Spinal cord (tissue), 9 donors: ENCODE measurements at regions not wholly inside any gene's neighbourhood (a gene's known extent, or its start where the extent isn't known, plus 50 kb on each side); places are given as distances from the start of the nearest gene placed in this dataset.
A peak's percentile ranks its signal among the peaks of the same experiment; 100 is the strongest.

Experiments used
- DNase-seq, 6 donors: peaks; one replicate each; pipeline versions ENCODE4 v3.0.0 to v3.0.0-alpha.2; 2013 to 2015; ENCODE audit warnings: low spot score in 6 of 6, low read depth in 4 of 6
- H3K27ac ChIP-seq: one replicate; pipeline ENCODE4 v1.5.1; 2013; ENCODE audit warnings: low read depth, low read length, control low read depth
- H3K27me3 ChIP-seq: one replicate; pipeline ENCODE4 v1.6.1; 2013; ENCODE audit warnings: low read length; ENCODE audit not compliant: control insufficient read depth, insufficient read depth
- H3K36me3 ChIP-seq: one replicate; pipeline ENCODE4 v1.6.1; 2013; ENCODE audit warnings: low read length; ENCODE audit not compliant: control insufficient read depth, insufficient read depth
- H3K4me1 ChIP-seq: one replicate; pipeline ENCODE4 v1.6.1; 2013; ENCODE audit warnings: low read length; ENCODE audit not compliant: control insufficient read depth, insufficient read depth
- H3K4me3 ChIP-seq: one replicate; pipeline ENCODE4 v1.5.1; 2013; ENCODE audit warnings: low read depth, low read length, control low read depth
- H3K9me3 ChIP-seq: one replicate; pipeline ENCODE4 v1.6.1; 2013; ENCODE audit warnings: low read length; ENCODE audit not compliant: control insufficient read depth, insufficient read depth
- WGBS: methylation state at CpG from one replicate; pipeline ENCODE4 v1.1.5; 2013; ENCODE audit warnings: missing lambda C conversion rate; ENCODE audit not compliant: insufficient coverage; 5-methylcytosine and 5-hydroxymethylcytosine counted together
- donor health status: healthy.

- DNase-seq, result peak in 1 of 6 donors; percentile 37
- no peaks in the 10 kb centered on the region for H3K27me3 ChIP-seq
- H3K9me3 ChIP-seq, result no peaks in the 10 kb centered on the region
- H3K4me1 ChIP-seq, result no peaks in the 10 kb centered on the region
- H3K4me3 ChIP-seq, result no peak overlapping the region
- WGBS, result 93% methylated on average over 2 of the region's 6 CpGs
- H3K36me3 ChIP-seq, result no peaks in the 10 kb centered on the region
- H3K27ac ChIP-seq, result no peak overlapping the region
These were observed 312.4 kb downstream of the METTL4 start for GRCh38 chr18:2258954-2259353.

DNA sequence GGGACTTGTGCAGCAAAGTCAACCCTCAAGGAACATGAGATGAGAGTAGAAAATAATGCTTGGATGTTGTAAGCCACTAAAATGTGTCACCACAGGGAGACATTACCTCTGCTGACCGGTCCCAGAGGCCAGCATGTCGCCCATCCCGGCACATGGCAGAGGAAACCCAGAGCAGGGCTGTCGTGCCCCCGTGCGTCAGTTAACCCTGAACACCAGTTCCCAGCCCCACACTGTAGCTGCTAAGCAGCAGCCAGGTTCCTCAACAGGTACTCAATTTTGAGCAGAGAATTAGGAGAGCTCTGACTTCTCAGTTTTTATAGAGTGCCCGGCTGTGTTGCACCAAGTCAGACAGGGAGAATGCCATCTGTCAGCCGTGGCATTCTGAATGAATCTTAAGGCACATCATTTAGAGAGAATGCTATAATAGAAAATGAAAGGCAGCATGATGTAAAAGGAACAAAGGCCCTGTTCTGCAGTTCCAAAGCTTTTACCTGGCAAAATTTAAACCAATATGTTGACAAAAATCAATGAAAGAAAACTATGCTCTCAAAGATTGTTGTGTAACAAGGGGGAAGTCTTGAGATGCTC, 307.9 kb downstream of the METTL4 start:
- 95% methylated on average over 8 of the region's 8 CpGs for WGBS
- no peak for DNase-seq
- Histone ChIP-seq H3K4me3 (no peak overlapping the region), H3K27me3 (no peaks in the 10 kb centered on the region), H3K4me1 (no peaks in the 10 kb centered on the region), H3K27ac (no peak overlapping the region), H3K36me3 (no peaks in the 10 kb centered on the region), H3K9me3 (no peaks in the 10 kb centered on the region)

DNA sequence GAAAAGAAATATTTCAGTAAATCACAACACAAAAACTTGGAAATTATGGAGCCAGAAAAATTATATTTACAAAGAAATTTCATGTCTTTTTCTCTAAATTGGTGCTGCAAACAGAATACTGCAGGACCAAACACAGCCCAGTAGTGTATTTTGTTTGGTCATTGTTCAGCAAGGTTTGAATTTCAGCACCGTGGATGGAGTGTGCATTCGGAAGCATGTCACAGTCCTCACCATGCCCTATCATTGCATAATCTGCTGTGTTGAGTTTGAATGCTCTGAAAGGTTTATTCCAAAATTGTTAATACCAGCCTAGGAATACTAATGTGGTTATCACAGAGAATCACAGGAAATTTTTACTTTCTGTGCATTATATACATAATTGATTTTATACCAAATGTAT, 296.7 kb downstream of the METTL4 start:
- no peak for DNase-seq
- Histone ChIP-seq H3K36me3 (no peaks in the 10 kb centered on the region), H3K4me3 (no peak overlapping the region), H3K27ac (no peak overlapping the region), H3K27me3 (no peaks in the 10 kb centered on the region), H3K4me1 (no peaks in the 10 kb centered on the region), H3K9me3 (no peaks in the 10 kb centered on the region)
- WGBS, result 60% methylated on average over 1 of the region's 2 CpGs

DNA sequence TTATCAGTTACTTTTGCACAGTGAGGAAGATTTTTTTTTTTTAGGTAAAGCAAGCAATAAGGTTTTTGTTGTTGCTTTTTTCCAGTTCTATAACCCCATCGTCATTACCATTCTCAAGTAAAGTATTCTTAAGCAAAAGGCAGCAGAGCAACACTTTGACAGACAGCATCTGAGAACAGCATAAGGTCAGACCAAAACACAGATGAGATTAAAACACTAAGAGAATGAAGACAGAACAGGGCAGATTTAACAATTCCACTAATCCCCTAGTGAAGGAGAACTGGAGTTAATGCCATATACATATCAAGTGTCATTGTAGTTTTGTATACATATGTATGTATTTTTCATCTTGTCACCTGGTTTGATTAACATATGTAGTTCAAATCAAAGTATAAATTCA, 290.2 kb downstream of the METTL4 start:
- Histone ChIP-seq H3K4me3 (no peak overlapping the region), H3K4me1 (no peaks in the 10 kb centered on the region), H3K9me3 (no peaks in the 10 kb centered on the region), H3K27me3 (no peaks in the 10 kb centered on the region), H3K36me3 (no peaks in the 10 kb centered on the region), H3K27ac (no peak overlapping the region)
- peak in 1 of 6 donors; percentile 46 for DNase-seq
- WGBS, result no CpG with 5 or more reads among the region's 1 CpG

GRCh38 chr18:2281523-2282199, 289.6 kb downstream of the METTL4 start:
- no peaks in the 10 kb centered on the region for H3K9me3 ChIP-seq
- H3K27ac ChIP-seq, result no peak overlapping the region
- no peaks in the 10 kb centered on the region for H3K36me3 ChIP-seq
- 82% methylated on average over 6 of the region's 11 CpGs for WGBS
- H3K4me3 ChIP-seq, result no peak overlapping the region
- no peaks in the 10 kb centered on the region for H3K27me3 ChIP-seq
- H3K4me1 ChIP-seq, result no peaks in the 10 kb centered on the region
- DNase-seq, result peak in 1 of 6 donors; percentile 18

GRCh38 chr18:2293109-2293839, 278.0 kb downstream of the METTL4 start:
- Histone ChIP-seq H3K9me3 (no peaks in the 10 kb centered on the region), H3K36me3 (no peaks in the 10 kb centered on the region), H3K4me3 (no peak overlapping the region), H3K4me1 (no peaks in the 10 kb centered on the region), H3K27me3 (no peaks in the 10 kb centered on the region), H3K27ac (no peak overlapping the region)
- no peak for DNase-seq
- 87% methylated on average over 5 of the region's 7 CpGs for WGBS

DNA sequence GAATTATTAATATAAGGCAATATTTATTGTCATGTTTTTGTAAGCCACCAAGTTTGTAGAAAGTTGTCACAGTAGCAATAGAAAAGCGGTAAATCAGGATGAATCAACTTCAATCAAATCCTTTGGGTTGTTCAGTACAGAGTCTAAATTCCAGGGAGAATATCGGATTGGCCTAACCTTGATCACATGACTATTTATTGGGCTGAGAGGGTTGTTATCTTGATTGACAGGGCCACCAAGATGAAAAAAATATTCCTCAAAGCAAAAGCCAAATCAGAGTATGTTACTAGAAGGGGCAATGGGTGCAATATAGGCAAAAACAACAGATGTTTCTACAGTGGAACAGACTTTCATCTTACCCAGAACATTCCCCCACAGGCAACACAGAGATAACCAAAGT, 270.0 kb downstream of the METTL4 start:
- WGBS, result 100% methylated on average over 1 of the region's 2 CpGs
- no peaks in the 10 kb centered on the region for H3K9me3 ChIP-seq
- no peaks in the 10 kb centered on the region for H3K36me3 ChIP-seq
- H3K27ac ChIP-seq, result no peak overlapping the region
- H3K4me3 ChIP-seq, result no peak overlapping the region
- no peak for DNase-seq
- H3K27me3 ChIP-seq, result no peaks in the 10 kb centered on the region
- no peaks in the 10 kb centered on the region for H3K4me1 ChIP-seq

- Histone ChIP-seq H3K9me3 (no peaks in the 10 kb centered on the region), H3K27me3 (no peaks in the 10 kb centered on the region), H3K27ac (no peak overlapping the region), H3K36me3 (no peaks in the 10 kb centered on the region), H3K4me3 (no peak overlapping the region), H3K4me1 (no peaks in the 10 kb centered on the region)
- WGBS, result no CpG with 5 or more reads among the region's 1 CpG
- DNase-seq, result no peak
These were observed 269.3 kb downstream of the METTL4 start for GRCh38 chr18:2302012-2302411.

- Histone ChIP-seq H3K27me3 (no peaks in the 10 kb centered on the region), H3K4me1 (no peaks in the 10 kb centered on the region), H3K4me3 (no peak overlapping the region), H3K36me3 (no peaks in the 10 kb centered on the region), H3K9me3 (no peaks in the 10 kb centered on the region), H3K27ac (no peak overlapping the region)
- 81% methylated on average over 9 of the region's 10 CpGs for WGBS
- DNase-seq, result no peak
These were observed 268.4 kb downstream of the METTL4 start for GRCh38 chr18:2302628-2303516.
